PC-3 (cell line): ENCODE measurements at regions not wholly inside any gene's neighbourhood (a gene's known extent, or its start where the extent isn't known, plus 50 kb on each side); places are given as distances from the start of the nearest gene placed in this dataset.

Experiments
- EZH2 ChIP-seq: fragments of 300-600 bp; sonication (generic); IDR thresholded peaks from one replicate; pipeline ENCODE4 v1.6.1; 2017; ENCODE audit warnings: antibody characterized with exemption, mild to moderate bottlenecking, low read length; ENCODE audit not compliant: unreplicated experiment
- EZH2phosphoT487 ChIP-seq: fragments of 300-600 bp; sonication (generic); IDR thresholded peaks from 2 replicates; pipeline ENCODE4 v1.6.1; 2018; ENCODE audit warnings: mild to moderate bottlenecking, antibody characterized with exemption, low read length, borderline replicate concordance
- TF ChIP-seq, protein P1 (sequence below): fragments of 300-600 bp; sonication (generic); conservative IDR thresholded peaks from 2 replicates; pipeline ENCODE4 v1.5.1; 2017; ENCODE audit warnings: antibody characterized with exemption, low read depth, mild to moderate bottlenecking, low read length

DNA sequence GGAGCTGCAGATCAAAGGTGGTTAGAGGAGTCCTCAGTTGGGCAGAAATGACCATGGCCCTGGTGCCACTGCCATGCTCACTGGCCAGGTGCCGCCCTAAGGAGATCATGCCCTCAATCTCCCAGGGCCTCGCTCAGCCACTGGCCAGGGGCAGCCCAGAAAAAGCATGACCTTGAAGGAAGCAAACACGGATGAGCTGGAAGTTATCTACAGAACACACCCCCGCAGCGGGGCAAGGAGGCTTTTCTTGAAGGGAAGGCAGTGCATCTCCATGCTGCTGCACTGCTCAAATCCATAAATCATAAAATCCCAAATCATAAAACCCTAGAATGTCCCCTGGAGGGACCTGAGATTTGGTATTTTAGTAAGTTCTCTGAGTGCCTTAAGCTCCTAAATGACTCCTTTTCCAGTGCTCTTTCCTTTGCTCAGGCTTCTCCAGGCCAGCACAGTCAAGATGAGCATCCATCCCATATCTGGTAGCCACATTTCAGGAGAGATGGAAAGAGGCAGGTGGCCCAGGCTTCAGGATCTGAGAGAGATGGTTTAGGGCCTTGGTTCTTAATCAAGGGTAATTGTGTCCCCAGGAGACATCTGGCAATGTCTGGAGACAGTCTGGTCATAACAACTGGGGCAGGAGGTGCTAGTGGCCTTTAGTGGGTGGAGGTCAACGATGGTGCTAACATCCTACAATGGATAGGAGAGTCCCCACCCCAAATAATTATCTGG lies 217.3 kb downstream of the RBM19 start:
- TF ChIP-seq, protein P1, sequence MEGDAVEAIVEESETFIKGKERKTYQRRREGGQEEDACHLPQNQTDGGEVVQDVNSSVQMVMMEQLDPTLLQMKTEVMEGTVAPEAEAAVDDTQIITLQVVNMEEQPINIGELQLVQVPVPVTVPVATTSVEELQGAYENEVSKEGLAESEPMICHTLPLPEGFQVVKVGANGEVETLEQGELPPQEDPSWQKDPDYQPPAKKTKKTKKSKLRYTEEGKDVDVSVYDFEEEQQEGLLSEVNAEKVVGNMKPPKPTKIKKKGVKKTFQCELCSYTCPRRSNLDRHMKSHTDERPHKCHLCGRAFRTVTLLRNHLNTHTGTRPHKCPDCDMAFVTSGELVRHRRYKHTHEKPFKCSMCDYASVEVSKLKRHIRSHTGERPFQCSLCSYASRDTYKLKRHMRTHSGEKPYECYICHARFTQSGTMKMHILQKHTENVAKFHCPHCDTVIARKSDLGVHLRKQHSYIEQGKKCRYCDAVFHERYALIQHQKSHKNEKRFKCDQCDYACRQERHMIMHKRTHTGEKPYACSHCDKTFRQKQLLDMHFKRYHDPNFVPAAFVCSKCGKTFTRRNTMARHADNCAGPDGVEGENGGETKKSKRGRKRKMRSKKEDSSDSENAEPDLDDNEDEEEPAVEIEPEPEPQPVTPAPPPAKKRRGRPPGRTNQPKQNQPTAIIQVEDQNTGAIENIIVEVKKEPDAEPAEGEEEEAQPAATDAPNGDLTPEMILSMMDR = no peak
- TF ChIP-seq EZH2 (no peak), EZH2phosphoT487 (no peak)
